ENCODE measurements at regions not wholly inside any gene's neighbourhood (a gene's known extent, or its start where the extent isn't known, plus 50 kb on each side); places are given as distances from the start of the nearest gene placed in this dataset.

DNA sequence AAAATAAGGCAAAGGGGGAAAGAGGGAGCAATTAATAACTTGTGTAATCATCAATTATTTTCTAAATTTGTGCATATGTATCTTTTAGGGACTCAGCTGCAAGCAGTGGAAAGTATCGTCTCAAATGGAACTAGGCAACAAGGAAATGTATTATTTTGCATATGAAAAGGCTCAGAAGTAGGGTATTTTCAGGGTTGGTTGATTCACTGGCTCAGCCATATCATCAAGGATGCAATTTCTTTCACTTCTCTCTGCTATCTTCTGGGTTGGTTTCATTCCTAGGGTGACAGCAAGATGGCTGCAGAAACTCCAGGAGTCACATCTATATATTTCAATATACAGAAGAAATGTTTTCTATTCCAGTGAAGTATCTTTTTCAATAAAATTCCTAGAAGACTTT is 509.8 kb downstream of the DMAC1 start:
- TF ChIP-seq POLR2A (IDR thresholded peaks at IDR 0.05; ENCODE audit: low read length) (no peak), GATA1 (IDR thresholded peaks at IDR 0.05; ENCODE audit: low read depth, low read length) (no peak)
